ENCODE measurements at regions not wholly inside any gene's neighbourhood (a gene's known extent, or its start where the extent isn't known, plus 50 kb on each side); places are given as distances from the start of the nearest gene placed in this dataset.

DNA sequence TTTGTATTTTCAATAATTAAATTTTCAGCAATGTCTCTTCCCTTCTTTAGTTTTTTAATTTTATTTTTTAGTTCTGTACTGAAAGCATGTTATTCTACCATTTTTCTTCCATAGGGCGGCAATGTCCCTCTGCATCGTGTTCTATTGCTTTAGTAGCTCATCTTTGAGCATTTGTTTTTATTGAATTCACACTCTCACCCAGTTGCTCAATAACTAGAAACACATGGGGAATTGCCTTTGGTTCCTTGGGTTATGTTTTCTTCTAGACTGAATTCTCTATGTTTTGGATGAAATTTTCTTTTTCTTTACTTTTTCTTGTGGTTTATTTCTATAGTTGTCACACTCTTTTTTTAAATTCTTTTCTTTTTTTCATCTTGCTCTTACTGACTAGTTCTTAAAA is 233.8 kb upstream of the LDB2 start:
- no peak for TF ChIP-seq CTCF (IDR thresholded peaks at IDR 0.05)
- no peak for TF ChIP-seq POLR2A (IDR thresholded peaks at IDR 0.05)

Data from body of pancreas (tissue), 4 donors.